ENCODE measurements at regions not wholly inside any gene's neighbourhood (a gene's known extent, or its start where the extent isn't known, plus 50 kb on each side); places are given as distances from the start of the nearest gene placed in this dataset.
"Not testable (repeated sequence)": the region's sequence is repeated elsewhere in the genome, so short reads cannot be mapped to it uniquely, and the experiment has no call there.

DNA sequence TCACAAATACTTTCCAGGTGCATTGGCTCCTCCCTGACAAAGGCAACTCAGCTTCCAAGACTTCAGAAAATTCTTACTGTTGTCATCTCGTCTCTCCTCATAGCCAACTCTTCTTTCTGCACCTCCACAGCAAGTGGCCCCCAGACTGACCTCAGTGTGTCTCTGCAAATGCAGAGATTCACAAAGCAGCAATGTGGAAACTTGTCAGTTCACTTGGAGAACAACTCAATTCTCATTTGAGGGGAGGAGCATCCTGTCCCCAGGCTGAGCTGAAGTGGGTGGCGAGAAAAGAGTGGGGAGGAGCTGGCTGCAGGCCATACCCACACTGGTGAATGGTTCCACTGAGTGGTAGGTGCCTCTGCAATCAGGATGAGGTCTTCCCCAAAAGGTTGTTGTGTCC, 248.7 kb upstream of the IL12A start:
- DNase-seq = no peak

DNA sequence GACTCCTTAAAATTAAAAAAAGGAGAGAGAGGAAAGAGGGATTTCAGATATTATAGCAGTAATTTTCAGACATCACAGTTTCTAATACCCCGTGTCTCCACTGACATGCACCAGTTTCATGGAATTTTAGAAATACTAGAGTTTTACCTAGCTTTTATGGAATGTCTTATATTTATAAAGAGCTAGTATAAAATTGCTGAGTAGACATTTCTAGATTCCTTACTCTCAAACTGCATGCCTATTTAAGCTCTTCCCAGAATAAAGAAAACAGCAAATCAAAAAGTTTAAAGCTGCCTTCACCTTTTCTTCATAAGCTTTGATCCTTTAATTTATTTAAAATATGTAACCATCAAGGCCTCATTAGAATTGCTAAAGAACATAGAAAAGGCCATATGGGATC, 247.4 kb upstream of the IL12A start:
- DNase-seq = no peak

DNA sequence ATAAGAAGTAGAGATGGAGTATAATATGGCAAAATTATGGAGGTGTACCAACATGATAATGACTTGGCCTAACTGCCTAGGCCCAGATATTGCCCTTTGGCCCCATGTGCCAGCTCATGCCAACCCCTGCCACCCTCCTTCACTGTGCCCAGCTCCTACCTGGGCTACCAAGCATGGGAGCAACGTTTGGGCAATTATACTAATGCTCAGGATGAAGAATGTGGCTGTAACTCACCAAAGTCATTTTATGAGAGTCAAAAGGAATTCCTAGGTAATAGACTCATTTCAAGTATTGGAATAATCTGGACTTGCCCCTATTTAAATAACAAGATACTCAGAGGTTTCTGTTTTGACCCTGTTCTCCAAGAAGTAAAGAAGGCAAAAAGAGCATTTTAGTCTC, 240.2 kb upstream of the IL12A start:
- no peak for DNase-seq

DNA sequence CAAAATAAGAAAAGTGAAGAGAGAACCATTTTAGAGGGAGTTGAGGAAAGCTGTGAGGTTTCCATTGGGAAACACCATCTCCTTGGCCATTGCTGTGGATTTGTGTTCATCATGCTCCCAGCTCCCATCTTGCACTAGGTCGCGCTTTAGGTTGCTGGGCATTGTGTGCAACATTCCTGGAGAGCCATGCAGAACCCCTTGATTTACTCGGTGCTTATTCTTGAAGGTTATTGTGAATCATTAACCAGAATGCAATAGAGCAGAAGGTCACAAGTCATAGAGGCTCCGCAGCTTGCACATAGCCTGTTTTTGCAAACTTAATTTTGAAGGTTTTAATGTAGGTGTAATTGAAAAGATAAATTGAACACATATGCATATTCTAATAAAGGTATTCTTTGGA, 239.2 kb upstream of the IL12A start:
- DNase-seq = no peak

DNA sequence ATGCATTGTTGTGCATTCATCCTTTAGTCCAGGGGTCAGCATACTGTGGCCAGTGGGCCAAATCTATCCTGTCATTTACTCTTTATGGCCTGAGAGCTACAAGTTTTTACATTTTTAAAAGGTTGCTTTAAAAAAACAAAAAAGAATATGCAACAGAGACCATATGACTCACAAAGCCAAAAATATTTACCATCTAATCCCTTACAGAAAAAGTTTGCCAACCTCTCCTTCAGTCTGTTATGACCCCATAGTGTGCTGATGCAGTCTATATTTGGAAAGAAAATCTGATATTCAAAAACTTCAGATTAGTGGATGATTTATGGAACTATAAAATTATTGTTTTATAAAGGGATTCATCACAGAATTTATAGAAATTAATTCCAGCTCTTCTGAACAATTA, 237.5 kb upstream of the IL12A start:
- no peak for DNase-seq

DNA sequence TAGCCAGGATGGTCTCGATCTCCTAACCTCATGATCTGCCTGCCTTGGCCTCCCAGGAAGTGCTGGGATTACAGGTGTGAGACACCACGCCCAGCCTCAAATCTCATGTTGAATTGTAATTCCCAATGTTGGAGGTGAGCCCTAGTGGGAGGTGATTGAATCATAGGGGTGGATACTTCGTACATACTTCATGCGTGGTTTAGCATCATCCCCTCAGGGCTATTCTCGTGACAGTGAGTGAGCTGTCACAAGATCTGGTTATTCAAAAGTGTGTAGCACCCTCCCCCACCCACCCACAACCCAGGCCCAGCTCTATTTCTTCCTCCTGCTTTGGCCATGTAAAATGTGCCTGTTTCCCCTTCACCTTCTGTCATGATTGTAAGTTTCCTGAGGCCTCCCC, 236.9 kb upstream of the IL12A start:
- DNase-seq = no peak

DNA sequence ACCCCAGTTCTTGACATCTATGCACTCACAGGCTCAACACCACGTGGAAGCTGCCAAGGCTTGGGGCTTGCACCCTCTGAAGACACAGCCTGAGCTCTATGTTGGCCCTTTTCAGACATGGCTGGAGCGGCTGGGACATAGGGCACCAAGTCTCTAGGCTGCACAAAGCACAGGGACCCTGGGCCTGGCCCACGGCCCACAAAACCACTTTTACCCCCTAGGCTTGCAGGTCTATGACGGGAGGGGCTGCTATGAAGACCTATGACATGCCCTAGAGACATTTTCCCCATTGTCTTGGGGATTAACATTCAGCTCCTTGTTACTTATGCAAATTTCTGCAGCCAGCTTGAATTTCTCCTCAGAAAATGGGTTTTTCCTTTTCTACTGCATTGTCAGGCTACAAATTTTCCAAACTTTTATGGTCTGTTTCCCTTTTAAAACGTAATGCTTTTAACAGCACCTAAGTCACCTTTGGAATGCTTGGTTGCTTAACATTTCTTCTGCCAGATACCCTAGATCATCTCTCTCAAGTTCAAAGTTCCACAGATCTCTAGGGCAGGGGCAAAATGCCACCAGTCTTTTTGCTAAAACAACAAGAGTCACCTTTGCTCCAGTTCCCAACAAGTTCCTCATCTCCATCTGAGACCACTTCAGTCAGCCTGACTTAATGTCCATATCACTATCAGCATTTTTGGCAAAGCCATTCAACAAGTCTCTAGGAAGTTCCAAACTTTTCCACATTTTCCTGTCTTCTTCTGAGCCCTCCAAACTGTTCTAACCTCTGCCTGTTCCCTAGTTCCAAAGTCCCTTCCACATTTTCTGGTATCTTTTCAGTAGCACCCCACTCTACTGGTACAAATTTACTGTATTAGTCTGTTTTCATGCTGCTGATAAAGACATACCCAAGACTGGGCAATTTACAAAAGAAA, 232.1 kb upstream of the IL12A start:
- DNase-seq = not testable (repeated sequence)

DNA sequence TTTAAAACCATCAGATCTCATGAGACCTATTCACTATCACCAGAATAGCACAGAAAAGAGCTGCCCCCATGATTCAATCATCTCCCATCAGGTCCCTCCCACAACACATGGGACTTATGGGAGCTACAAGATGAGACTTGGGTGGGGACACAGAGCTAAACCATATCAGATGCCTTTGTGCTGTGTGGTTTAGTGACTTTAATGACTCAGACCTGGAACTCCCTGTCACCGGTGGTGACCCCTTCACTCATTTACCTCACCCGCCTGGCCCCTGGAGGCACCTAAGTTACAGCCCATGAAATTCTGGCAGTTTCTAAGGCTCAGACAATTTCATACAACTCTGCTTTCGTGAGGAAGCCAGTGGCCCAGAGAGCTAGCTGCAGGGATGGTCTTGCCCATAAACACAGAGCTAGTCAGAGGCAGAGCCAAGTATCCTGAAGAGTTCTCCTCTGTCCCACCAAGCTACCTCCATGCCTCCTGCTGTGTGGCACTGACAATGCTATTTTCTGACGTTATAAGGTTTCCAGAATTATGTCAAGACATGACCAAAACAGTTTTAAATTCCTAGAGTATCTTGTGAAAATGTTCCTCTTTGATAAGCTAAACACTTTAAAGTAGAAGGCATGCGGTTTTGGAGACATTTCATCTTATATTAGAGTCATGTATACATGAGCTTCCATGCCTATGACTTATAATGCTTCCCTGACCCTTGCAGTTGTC, 231.1 kb upstream of the IL12A start:
- no peak for DNase-seq

DNA sequence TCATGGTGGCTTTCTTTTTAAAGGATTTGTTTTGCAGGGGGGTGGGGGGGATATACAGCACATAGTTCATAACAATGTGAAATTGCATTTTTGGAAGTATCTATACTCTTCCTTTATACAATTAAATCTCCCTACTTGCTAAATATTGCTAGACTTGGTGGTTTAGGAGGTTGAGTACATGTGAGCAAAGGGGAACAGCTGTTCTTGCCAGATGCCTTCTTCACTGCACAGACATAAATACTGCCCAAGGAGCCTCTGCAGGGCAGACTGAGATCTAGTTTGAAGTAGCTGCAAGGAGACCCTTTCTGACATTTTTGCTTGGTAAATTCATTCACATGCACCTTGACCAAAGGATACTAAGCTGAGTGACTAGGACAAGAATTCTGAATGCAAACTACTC, 228.6 kb upstream of the IL12A start:
- peak; percentile 89 to 96 for DNase-seq

DNA sequence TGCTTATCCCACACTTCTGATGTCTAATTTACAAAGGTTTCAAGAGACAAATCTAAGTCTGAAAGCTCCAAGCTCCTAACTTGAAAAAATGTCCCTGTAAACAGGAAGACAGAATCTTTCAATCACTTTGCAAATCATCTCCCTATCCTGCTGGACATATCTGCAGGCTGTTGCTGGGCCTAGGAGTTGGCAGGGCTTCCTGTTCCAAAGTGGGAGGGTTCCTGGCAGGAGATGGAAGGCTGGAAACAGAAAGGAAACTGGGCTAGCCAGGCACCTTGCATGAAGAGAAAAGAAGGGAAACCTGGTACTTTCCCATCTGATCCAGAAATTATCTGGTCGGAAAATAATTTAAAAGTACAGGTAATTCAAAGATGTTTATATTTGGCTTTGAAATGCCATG, 227.3 kb upstream of the IL12A start:
- no peak for DNase-seq

DNA sequence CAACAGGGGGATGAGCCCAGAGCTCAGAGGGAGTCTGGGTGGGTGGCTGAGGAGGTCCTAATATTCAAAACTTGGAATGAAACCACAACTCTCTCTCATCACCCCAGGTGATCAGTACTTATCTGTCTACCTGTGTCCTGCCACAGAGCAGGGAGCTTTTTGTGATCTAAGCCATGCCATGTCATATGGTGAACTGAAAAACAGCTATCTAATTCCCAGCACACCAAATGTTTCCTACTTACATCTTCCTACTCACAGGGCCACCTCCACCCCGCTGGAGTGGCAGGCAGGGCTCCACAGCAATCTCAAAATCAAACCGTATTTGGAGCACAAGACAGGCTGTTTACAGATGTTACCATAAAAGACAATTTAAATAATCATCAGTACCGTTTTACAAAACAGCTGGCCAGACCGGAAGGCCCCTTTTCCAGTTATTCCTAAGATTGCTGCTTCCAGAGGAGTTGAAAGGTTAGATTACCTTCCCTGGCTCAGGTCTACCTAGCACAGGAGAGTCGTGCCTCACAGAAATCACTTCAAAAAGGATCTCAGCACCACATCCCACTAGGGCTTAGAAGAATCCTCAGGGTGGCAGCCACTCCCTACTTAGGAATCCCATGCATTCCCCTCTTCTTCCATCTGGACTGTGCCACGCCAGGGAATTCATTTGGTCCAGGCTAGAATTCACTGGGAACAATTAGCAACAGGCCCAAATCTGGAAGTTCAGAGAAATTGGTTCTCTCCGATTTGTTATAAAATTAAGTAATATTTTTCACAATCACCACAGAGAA, 226.6 kb upstream of the IL12A start:
- DNase-seq = peak; percentile 22 to 27

DNA sequence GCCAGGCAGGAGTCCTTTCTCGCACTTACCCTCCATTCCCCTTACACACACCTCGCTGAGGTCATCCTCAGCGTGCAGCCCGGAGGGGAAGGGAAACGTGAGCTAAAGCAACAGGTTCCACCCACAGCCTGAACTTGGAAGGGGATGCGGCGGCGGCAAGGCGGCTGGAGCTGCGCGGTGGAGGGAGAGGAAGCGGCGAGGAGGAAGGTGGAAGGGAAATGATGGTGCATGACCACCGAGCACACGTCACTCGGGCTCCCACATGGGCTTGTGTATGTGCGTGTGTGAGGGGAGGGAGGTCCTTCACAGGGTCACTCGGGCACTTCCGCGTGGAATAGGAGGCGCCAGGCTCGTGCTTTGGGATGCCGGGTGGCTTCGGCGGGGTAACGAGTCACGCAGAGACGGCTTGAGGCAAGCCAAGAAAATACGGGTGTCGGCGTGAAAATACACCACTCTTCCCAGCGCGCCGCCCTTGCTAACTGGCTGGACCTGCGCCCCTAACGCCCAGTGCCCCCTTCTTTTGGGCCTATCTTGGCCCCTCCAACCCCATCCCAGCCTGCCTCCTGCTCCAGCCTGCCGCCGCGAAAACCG, 225.5 kb upstream of the IL12A start:
- peak in 1 of 2 experiments; percentile 56 for DNase-seq

DNA sequence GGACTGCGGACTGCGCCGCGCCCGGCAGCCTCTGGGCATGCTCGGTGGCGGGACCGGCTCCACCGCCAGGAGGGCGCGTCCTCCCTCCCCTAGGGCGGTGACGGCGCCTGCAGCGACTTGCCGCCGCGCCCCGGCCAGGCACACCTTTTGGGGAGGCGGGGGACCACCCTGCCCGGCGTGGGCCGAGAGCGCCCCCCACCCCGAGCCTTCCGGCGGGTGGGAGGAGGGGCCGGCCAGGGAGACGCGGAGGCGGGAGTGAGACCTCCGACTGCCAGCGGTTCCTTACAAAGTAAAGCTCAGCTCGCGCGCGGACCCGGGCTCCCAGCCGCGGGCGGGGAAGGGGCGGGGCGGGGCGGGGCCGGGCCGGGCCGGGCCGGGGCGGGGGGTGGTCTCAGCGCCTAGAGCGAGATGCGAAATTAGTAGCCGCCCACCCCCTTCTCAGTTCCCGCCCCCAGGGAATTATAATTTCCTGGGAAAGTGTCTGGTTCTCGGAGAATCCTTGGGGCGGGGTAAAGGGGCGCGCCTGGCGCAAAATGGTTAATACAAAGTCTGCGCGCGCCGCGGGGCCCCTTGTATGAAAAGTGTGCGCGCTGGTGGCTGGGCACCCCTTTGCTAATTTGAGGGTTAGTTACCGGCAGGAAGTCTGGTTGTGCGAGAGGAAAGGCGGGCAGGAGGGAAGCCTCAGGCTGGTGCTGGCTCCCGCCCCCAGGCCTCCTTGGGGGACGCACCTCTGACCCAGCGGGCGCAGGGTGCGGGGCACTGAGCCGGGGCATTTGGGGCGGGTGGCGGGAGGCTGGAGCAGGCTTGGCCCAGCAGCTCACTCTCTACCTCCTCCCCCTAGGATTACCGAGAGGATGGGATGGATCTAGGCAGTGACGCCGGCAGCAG, 224.8 kb upstream of the IL12A start:
- peak; percentile 86 to 96 for DNase-seq

DNA sequence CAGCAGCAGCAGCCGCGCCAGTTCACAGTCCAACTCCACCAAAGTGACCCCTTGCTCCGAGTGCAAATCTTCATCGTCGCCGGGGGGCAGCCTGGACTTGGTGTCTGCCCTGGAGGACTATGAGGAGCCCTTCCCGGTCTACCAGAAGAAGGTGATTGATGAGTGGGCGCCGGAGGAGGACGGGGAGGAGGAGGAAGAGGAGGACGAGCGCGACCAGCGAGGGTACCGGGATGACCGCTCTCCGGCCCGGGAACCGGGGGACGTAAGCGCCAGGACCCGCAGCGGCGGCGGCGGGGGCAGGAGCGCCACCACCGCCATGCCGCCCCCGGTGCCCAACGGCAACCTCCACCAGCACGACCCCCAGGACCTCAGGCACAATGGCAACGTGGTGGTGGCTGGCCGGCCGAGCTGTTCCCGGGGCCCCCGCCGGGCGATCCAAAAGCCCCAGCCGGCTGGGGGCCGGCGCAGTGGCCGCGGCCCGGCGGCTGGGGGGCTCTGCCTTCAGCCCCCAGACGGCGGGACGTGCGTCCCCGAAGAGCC, 224.1 kb upstream of the IL12A start:
- no peak for DNase-seq

DNA sequence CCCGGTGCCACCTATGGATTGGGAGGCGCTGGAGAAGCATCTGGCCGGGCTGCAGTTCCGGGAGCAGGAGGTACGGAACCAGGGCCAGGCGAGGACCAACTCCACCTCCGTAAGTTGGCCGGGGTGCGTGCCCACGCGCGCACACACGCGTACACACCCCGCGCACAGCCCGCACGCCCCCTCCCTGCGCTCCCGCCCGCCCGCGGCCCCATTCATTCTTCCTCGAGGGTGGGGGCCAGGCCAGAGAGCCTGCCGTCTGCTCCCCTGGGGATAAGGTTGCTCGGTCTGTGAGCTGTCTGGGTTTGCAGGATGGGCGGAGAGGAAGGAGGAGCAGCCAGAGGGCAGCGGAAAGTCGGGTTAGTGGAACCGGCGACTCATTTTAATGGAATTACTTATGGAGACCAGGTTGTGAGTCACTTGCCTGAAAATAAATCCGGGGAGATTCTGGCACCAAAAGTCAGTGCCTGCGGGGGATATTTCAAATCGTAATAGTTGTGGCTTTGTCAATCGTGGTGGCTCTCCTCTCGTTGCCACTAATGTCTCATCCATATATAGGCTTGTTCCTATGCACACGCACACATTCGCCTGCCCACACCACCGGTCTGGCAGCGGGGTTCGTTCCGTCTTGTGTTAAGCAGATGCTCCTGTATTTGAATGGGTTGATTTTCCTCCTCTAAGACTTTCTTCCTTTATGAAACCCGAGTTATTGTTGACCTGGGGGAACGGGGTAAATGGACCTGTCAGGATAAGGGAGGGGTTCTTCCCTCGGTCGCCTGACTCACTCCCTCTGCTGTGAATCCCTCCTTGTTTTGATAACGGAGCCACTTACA, 223.4 kb upstream of the IL12A start:
- peak; percentile 83 to 87 for DNase-seq

DNA sequence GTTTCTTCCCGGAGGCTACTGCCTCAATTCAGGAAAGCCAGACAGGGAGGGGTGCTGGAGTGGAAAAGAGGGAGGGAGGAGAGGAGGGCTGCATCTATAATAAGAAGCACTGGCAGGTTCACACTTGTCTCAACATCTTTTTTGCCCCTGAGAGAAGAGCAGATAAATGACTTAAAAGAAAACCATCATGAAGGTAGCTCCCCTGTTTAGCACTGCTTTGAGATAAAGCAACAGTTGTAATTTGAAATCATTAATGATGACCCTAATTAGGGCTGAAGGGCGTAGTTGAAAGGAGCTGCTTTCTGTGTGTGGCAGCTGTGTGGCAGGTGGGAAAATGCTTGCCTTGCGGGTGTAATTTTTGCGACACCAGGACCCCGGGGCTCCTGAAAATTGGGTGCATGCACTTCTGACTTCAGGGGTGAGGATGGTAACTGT, 222.8 kb upstream of the IL12A start:
- no peak for DNase-seq

DNA sequence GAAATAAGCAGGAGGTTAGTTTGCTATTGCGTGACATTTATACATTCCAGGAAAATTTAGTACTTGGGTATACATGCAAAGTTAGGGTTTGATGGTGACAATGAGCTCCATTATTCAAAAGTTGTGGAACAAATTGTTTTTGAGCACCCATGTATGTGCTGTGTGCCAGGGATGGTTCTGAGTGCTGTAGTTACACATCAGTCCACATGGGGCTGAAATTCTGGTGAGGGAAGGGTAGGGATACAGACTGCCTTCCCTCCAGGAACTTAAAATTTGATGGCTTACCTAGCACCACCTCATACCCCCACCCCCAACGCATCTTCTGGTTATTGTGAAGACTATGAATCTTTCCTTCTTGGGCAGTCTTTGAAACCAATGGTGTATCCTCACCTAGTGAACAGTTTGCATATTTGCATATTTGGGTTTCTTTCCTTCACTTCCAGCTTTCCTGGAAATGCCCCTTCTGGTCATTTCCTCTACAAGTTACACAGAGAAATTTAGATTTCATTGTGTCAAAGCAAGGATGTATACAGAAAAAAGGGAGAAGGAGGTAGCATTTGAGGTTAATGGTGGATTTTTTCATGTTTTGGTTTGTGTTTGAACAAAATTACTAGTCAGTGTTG, 222.0 kb upstream of the IL12A start:
- peak; percentile 18 to 57 for DNase-seq

DNA sequence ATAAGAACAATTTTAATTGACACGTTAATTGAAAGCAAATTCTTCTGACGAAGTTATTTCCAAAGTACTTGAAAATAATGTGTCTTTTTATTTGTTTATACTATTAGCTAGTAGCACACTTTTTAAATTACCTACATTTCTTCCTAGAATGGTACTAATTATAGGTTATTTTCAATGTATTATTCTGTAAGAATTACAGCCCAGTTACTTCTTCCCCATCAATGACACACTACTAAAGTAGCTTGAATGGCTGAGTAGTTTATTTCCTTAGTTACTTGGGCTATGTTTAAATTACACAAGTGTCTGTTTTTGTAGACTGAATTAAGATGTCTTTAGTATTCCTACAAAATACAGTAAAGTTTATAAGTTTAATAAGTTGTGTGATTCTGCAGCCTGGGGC, 217.6 kb upstream of the IL12A start:
- no peak for DNase-seq

DNA sequence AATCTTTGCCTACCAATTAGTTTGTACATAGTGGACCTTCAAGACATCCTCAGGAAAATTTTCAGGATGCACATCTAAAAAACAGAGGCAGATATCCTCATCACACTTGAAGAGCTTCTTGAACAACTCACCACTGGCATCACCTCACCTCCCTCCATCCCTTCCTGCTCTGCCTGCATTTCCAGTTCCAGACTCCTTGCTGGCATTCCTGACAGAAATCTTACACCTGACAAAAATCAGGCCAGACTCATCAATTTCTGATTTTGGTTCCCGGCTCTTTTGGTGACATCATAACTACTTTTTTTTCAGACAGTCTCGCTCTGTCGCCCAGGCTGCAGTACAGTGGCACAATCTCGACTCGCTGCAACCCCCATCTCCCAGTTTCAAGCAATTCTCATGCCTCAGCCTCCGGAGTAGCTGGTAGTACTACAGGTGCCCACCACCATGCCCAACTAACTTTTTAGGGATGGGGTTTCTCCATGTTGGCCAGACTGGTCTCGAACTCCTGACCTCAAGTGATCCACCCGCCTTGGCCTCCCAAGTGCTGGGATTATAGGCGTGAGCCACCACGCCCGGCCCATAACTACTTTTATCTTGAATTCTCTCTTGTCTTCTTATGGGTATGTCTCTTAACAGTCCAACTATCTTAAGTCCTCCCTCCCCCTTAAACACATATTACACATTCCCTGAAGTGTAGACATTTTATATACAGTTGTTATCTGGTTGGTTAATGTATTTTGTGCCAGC, 216.6 kb upstream of the IL12A start:
- DNase-seq = no peak
